ENCODE measurements at regions not wholly inside any gene's neighbourhood (a gene's known extent, or its start where the extent isn't known, plus 50 kb on each side); places are given as distances from the start of the nearest gene placed in this dataset.

GRCh38 chr22:27163162-27164137 is 506.1 kb downstream of the MIAT start:
- WGBS (ENCODE audit: extremely low coverage, insufficient read length, low lambda C conversion rate), result no CpG with 5 or more reads among the region's 6 CpGs
- H3K27me3 Mint-ChIP-seq (ENCODE audit: low read depth), result peaks cover 52% of the 10 kb centered on the region

More at GRCh38 chr22:27163162-27164137, 506.1 kb downstream of the MIAT start:
- Histone ChIP-seq H3K4ac (ENCODE audit: low read depth, low read length) (no peak overlapping the region), H4K5ac (ENCODE audit: insufficient read length, low read depth, low read length) (no peak overlapping the region), H3K9ac (ENCODE audit: extremely low read depth, insufficient read length, low read length) (no peak overlapping the region), H3K27me3 (ENCODE audit: insufficient read depth, low read length) (no peaks in the 10 kb centered on the region), H3K79me1 (ENCODE audit: insufficient read depth, low read depth, low read length, poor library complexity, severe bottlenecking) (no peaks in the 10 kb centered on the region), H2BK15ac (ENCODE audit: low read depth, low read length) (no peak overlapping the region), H3K14ac (ENCODE audit: insufficient read depth, low read length) (no peak overlapping the region), H3K23me2 (ENCODE audit: insufficient read length, low read depth, low read length, poor library complexity, severe bottlenecking) (no peaks in the 10 kb centered on the region), H3K27ac (ENCODE audit: insufficient read length, low read depth, low read length) (no peak overlapping the region), H3K23ac (ENCODE audit: insufficient read length, low read depth, low read length) (no peak overlapping the region), H4K8ac (replicated peaks; ENCODE audit: insufficient read length, low read depth, low read length) (no peak overlapping the region), H2AK5ac (ENCODE audit: insufficient read length, low read length) (no peak overlapping the region), H4K91ac (ENCODE audit: insufficient read length, low read depth, low read length) (no peak overlapping the region), H2AFZ (ENCODE audit: low read length) (no peak overlapping the region), H3K79me2 (ENCODE audit: insufficient read depth, low read length) (no peaks in the 10 kb centered on the region), H2BK120ac (ENCODE audit: low read depth, low read length, poor library complexity, severe bottlenecking) (no peak overlapping the region), H4K20me1 (ENCODE audit: control insufficient read depth, insufficient read depth, insufficient read length) (no peaks in the 10 kb centered on the region), H3T11ph (ENCODE audit: low read length) (no peak overlapping the region), H3K4me1 (ENCODE audit: insufficient read depth, low read length) (0 out of 2 replicates have a peak, but pooled peaks cover 3% of the 10 kb centered on the region), H3K4me2 (ENCODE audit: insufficient read depth, insufficient read length, low read length) (no peak overlapping the region), H2BK20ac (ENCODE audit: low read depth, low read length, poor library complexity, severe bottlenecking) (no peak overlapping the region), H2BK5ac (ENCODE audit: insufficient read length, low read length) (no peak overlapping the region), H2BK12ac (ENCODE audit: insufficient read length, low read depth, low read length) (no peak overlapping the region), H3K18ac (ENCODE audit: insufficient read length, low read depth, low read length) (no peak overlapping the region), H3K9me3 (ENCODE audit: control insufficient read depth, low read depth, low read length) (no peaks in the 10 kb centered on the region), H3K56ac (ENCODE audit: insufficient read length, low read depth, low read length) (no peak overlapping the region)
- no peak for TF ChIP-seq CTCF (conservative IDR thresholded peaks at IDR 0.05)
- no peak overlapping the region for H3K4me3 Mint-ChIP-seq
- DNase-seq, result no peak
- peaks cover 7 to 20% of the 10 kb centered on the region in 2 experiments; a peak in 3 of 4 replicates for H3K4me1 Mint-ChIP-seq
- H3K27ac Mint-ChIP-seq, result no peak overlapping the region
- H3K9me3 Mint-ChIP-seq, result no peaks in the 10 kb centered on the region
- H3K36me3 Mint-ChIP-seq (ENCODE audit: insufficient read depth in 1 of 3, low read depth in 3 of 3), result no peaks in the 10 kb centered on the region
